Prostate gland (tissue), 2 donors: ENCODE measurements at regions not wholly inside any gene's neighbourhood (a gene's known extent, or its start where the extent isn't known, plus 50 kb on each side); places are given as distances from the start of the nearest gene placed in this dataset.

ENCODE experiments used
- POLR2A ChIP-seq: fragments of 450-650 bp; IDR thresholded peaks from one replicate; pipeline ENCODE4 v1.6.1; 2016; ENCODE audit warnings: antibody characterized with exemption, mild to moderate bottlenecking
- POLR2AphosphoS5 ChIP-seq: sonication (generic); formaldehyde crosslinking; IDR thresholded peaks from one replicate; pipeline ENCODE4 v1.6.1; 2017; ENCODE audit warnings: antibody characterized with exemption
- TF ChIP-seq, protein P1 (sequence below), 4 experiments: fragments of 200-600 bp in 2 of 4; fragments of 450-650 bp in 2 of 4; sonication (generic) in 2 of 4; IDR thresholded peaks; 1 replicate in 3 of 4; 2 replicates in 1 of 4; pipeline ENCODE4 v1.5.1; 2016 to 2019; ENCODE audit warnings: antibody characterized with exemption in 4 of 4, mild to moderate bottlenecking in 2 of 4, moderate library complexity in 2 of 4

GRCh38 chr11:67745181-67745726 is 70.8 kb upstream of the ALDH3B2 start:
- TF ChIP-seq, protein P1, sequence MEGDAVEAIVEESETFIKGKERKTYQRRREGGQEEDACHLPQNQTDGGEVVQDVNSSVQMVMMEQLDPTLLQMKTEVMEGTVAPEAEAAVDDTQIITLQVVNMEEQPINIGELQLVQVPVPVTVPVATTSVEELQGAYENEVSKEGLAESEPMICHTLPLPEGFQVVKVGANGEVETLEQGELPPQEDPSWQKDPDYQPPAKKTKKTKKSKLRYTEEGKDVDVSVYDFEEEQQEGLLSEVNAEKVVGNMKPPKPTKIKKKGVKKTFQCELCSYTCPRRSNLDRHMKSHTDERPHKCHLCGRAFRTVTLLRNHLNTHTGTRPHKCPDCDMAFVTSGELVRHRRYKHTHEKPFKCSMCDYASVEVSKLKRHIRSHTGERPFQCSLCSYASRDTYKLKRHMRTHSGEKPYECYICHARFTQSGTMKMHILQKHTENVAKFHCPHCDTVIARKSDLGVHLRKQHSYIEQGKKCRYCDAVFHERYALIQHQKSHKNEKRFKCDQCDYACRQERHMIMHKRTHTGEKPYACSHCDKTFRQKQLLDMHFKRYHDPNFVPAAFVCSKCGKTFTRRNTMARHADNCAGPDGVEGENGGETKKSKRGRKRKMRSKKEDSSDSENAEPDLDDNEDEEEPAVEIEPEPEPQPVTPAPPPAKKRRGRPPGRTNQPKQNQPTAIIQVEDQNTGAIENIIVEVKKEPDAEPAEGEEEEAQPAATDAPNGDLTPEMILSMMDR (IDR thresholded peaks at IDR 0.05) = no peak
- TF ChIP-seq POLR2A (no peak), POLR2AphosphoS5 (no peak)
